ENCODE measurements at regions not wholly inside any gene's neighbourhood (a gene's known extent, or its start where the extent isn't known, plus 50 kb on each side); places are given as distances from the start of the nearest gene placed in this dataset.

DNA sequence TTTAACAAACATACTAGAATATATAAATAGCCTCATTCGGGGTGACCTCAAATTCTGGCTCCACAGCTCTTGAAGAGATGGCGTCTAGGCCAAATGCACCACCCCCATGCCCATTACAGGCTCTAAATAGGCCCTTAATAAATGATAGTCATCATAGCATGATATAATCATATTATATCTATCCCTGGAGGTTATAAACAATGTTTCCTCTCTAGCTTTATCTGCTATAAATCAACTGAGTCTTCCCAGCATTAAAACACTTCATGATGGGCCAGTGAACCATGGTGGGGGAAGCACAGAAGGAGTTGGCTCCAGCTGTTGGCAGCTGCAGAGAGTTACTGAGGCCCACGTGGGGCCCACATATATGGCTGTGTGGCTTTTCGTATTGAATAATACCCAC lies 214.9 kb upstream of the MPHOSPH6 start:
- DNase-seq = no peak
- no peaks in the 10 kb centered on the region for H4K20me1 ChIP-seq (ENCODE audit: insufficient read depth, low read length)
- Mint-ChIP-seq H3K36me3 (no peaks in the 10 kb centered on the region), H3K4me1 (no peaks in the 10 kb centered on the region), H3K27ac (no peak overlapping the region), H3K4me3 (no peak overlapping the region), H3K27me3 (ENCODE audit: low read depth in 3 of 3) (peaks cover 3 to 5% (median 3%) of the 10 kb centered on the region in 3 donors), H3K9me3 (peaks cover 0 to 6% (median 0%) of the 10 kb centered on the region in 7 donors)
- H3K36me3 ChIP-seq (replicated peaks in 1 of 2; ENCODE audit: control insufficient read depth in 1 of 2, insufficient read depth in 2 of 2, low read length in 2 of 2) = no peaks in the 10 kb centered on the region
- H2AFZ ChIP-seq (ENCODE audit: insufficient read depth, low read depth, low read length, poor library complexity, severe bottlenecking) = no peak overlapping the region
- no peaks in the 10 kb centered on the region for H3K9me3 ChIP-seq (replicated peaks in 1 of 2; ENCODE audit: control insufficient read depth in 1 of 2, insufficient read depth in 1 of 2, low read length in 2 of 2)
- H3K27ac ChIP-seq (ENCODE audit: low read depth in 1 of 2, low read length in 2 of 2) = no peak overlapping the region
- no peak overlapping the region for H3K4me2 ChIP-seq (replicated peaks; ENCODE audit: extremely low read depth, low read length, poor library complexity, severe bottlenecking)
- H3K4me3 ChIP-seq (replicated peaks in 1 of 3; ENCODE audit: low read depth in 2 of 3, low read length in 3 of 3) = no peak overlapping the region
- H3K9ac ChIP-seq (ENCODE audit: insufficient read depth, low read length, poor library complexity, severe bottlenecking) = no peak overlapping the region
- no peaks in the 10 kb centered on the region for H3K27me3 ChIP-seq (ENCODE audit: control insufficient read depth in 2 of 2, insufficient read depth in 2 of 2, low read length in 2 of 2)
- TF ChIP-seq, protein P1, sequence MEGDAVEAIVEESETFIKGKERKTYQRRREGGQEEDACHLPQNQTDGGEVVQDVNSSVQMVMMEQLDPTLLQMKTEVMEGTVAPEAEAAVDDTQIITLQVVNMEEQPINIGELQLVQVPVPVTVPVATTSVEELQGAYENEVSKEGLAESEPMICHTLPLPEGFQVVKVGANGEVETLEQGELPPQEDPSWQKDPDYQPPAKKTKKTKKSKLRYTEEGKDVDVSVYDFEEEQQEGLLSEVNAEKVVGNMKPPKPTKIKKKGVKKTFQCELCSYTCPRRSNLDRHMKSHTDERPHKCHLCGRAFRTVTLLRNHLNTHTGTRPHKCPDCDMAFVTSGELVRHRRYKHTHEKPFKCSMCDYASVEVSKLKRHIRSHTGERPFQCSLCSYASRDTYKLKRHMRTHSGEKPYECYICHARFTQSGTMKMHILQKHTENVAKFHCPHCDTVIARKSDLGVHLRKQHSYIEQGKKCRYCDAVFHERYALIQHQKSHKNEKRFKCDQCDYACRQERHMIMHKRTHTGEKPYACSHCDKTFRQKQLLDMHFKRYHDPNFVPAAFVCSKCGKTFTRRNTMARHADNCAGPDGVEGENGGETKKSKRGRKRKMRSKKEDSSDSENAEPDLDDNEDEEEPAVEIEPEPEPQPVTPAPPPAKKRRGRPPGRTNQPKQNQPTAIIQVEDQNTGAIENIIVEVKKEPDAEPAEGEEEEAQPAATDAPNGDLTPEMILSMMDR (IDR thresholded peaks at IDR 0.05) = no peak
- no peaks in the 10 kb centered on the region for H3K79me2 ChIP-seq (ENCODE audit: insufficient read depth, low read length)
- no peaks in the 10 kb centered on the region for H3K4me1 ChIP-seq (ENCODE audit: control insufficient read depth in 1 of 2, insufficient read depth in 2 of 2, low read length in 2 of 2)
- 83% methylated on average over 2 of the region's 4 CpGs for WGBS (ENCODE audit: insufficient coverage)
- intact Hi-C loops (cut with micrococcal nuclease) = no loop called here

DNA sequence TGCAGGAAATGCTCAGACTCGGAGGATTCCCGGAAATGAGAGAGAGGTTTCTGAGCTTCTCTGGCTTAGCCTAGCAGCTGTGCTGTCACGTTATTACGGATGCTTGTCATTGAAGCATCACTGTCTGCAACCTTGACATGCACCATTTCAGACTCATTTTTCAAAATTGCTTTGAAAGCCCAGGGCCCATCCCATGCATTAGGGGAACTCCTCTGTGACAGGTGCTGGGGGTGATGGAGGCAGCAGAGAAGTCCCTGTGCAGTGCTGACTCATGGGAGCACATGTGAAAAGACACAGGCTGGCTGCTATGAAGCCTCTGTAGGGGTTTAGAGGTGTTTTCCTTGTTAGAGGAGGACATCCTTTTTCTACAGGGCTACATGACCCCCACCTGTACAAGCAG lies 214.0 kb upstream of the MPHOSPH6 start:
- H3K4me3 ChIP-seq (replicated peaks in 1 of 3; ENCODE audit: low read depth in 2 of 3, low read length in 3 of 3) = no peak overlapping the region
- TF ChIP-seq, protein P1 (IDR thresholded peaks at IDR 0.05) = no peak
- Mint-ChIP-seq H3K9me3 (peaks cover 0 to 6% (median 0%) of the 10 kb centered on the region in 7 donors), H3K27me3 (ENCODE audit: low read depth in 3 of 3) (peaks cover 3 to 5% (median 3%) of the 10 kb centered on the region in 3 donors), H3K4me1 (no peaks in the 10 kb centered on the region), H3K4me3 (no peak overlapping the region), H3K36me3 (no peaks in the 10 kb centered on the region), H3K27ac (no peak overlapping the region)
- H3K79me2 ChIP-seq (ENCODE audit: insufficient read depth, low read length) = no peaks in the 10 kb centered on the region
- no peak overlapping the region for H2AFZ ChIP-seq (ENCODE audit: insufficient read depth, low read depth, low read length, poor library complexity, severe bottlenecking)
- no peaks in the 10 kb centered on the region for H4K20me1 ChIP-seq (ENCODE audit: insufficient read depth, low read length)
- DNase-seq = no peak
- H3K4me2 ChIP-seq (replicated peaks; ENCODE audit: extremely low read depth, low read length, poor library complexity, severe bottlenecking) = no peak overlapping the region
- intact Hi-C loops (cut with micrococcal nuclease) = no loop called here
- no peaks in the 10 kb centered on the region for H3K9me3 ChIP-seq (replicated peaks in 1 of 2; ENCODE audit: control insufficient read depth in 1 of 2, insufficient read depth in 1 of 2, low read length in 2 of 2)
- no peak overlapping the region for H3K27ac ChIP-seq (ENCODE audit: low read depth in 1 of 2, low read length in 2 of 2)
- H3K9ac ChIP-seq (ENCODE audit: insufficient read depth, low read length, poor library complexity, severe bottlenecking) = no peak overlapping the region
- WGBS (ENCODE audit: insufficient coverage) = 86% methylated on average over 4 of the region's 4 CpGs
- no peaks in the 10 kb centered on the region for H3K4me1 ChIP-seq (ENCODE audit: control insufficient read depth in 1 of 2, insufficient read depth in 2 of 2, low read length in 2 of 2)
- H3K27me3 ChIP-seq (ENCODE audit: control insufficient read depth in 2 of 2, insufficient read depth in 2 of 2, low read length in 2 of 2) = no peaks in the 10 kb centered on the region
- no peaks in the 10 kb centered on the region for H3K36me3 ChIP-seq (replicated peaks in 1 of 2; ENCODE audit: control insufficient read depth in 1 of 2, insufficient read depth in 2 of 2, low read length in 2 of 2)

All from CD14-positive monocyte (primary cell).